Glomerular endothelial cell (primary cell): ENCODE measurements at regions not wholly inside any gene's neighbourhood (a gene's known extent, or its start where the extent isn't known, plus 50 kb on each side); places are given as distances from the start of the nearest gene placed in this dataset.
"Not testable (repeated sequence)": the region's sequence is repeated elsewhere in the genome, so short reads cannot be mapped to it uniquely, and the experiment has no call there.

Experiments
- DNase-seq: peaks from one replicate; pipeline ENCODE4 v3.0.0-alpha.2; 2011; ENCODE audit warnings: low read depth, low spot score; ENCODE audit errors: extremely low read depth

GRCh38 chr3:102896851-102897621 is 462.2 kb downstream of the ZPLD1 start:
- DNase-seq, result no peak

GRCh38 chr3:102904629-102905028 is 469.8 kb downstream of the ZPLD1 start:
- no peak for DNase-seq

GRCh38 chr3:102905811-102906210 is 471.0 kb downstream of the ZPLD1 start:
- DNase-seq, result no peak

GRCh38 chr3:102906818-102907217 is 472.0 kb downstream of the ZPLD1 start:
- DNase-seq, result no peak

GRCh38 chr3:102909904-102910303 is 475.1 kb downstream of the ZPLD1 start:
- DNase-seq, result no peak

- no peak for DNase-seq
Observed at GRCh38 chr3:102916532-102916931, 481.7 kb downstream of the ZPLD1 start.

- no peak for DNase-seq
Observed at GRCh38 chr3:102926618-102927017, 491.8 kb downstream of the ZPLD1 start.

GRCh38 chr3:102933377-102933776 is 498.6 kb downstream of the ZPLD1 start:
- no peak for DNase-seq

- no peak for DNase-seq
Observed at GRCh38 chr3:102936511-102937045, 501.8 kb downstream of the ZPLD1 start.

- no peak for DNase-seq
Observed at GRCh38 chr3:102941786-102942185, 507.0 kb downstream of the ZPLD1 start.

- not testable (repeated sequence) for DNase-seq
Observed at GRCh38 chr3:102946445-102946844, 511.6 kb downstream of the ZPLD1 start.

- no peak for DNase-seq
Observed at GRCh38 chr3:102972350-102972749, 537.5 kb downstream of the ZPLD1 start.

- no peak for DNase-seq
Observed at GRCh38 chr3:102974333-102974732, 539.5 kb downstream of the ZPLD1 start.

- DNase-seq, result no peak
Observed at GRCh38 chr3:102979191-102979590, 544.4 kb downstream of the ZPLD1 start.

GRCh38 chr3:102979682-102980354 is 545.0 kb downstream of the ZPLD1 start:
- DNase-seq, result no peak

GRCh38 chr3:102980355-102980696 is 545.5 kb downstream of the ZPLD1 start:
- no peak for DNase-seq

- no peak for DNase-seq
Observed at GRCh38 chr3:103002425-103003176, 567.8 kb downstream of the ZPLD1 start.

- DNase-seq, result no peak
Observed at GRCh38 chr3:103006526-103007183, 571.8 kb downstream of the ZPLD1 start.

- DNase-seq, result no peak
Observed at GRCh38 chr3:103009609-103010008, 574.8 kb downstream of the ZPLD1 start.

GRCh38 chr3:103025880-103026279 is 591.1 kb downstream of the ZPLD1 start:
- DNase-seq, result no peak

- DNase-seq, result no peak
Observed at GRCh38 chr3:103033841-103034240, 599.0 kb downstream of the ZPLD1 start.
